AG04450 (cell line): ENCODE measurements at regions not wholly inside any gene's neighbourhood (a gene's known extent, or its start where the extent isn't known, plus 50 kb on each side); places are given as distances from the start of the nearest gene placed in this dataset.

Experiments used
- CTCF ChIA-PET: fragments of 300-600, 350-600 bp; formaldehyde crosslinking; extraction: SDS; loops from one replicate; lab custom pipeline; 2022; ENCODE audit warnings: antibody characterized with exemption, inconsistent platforms; lab: Charles Lee
- POLR2A ChIA-PET: fragments of 350-600 bp; formaldehyde crosslinking; extraction: SDS; loops from one replicate; lab custom pipeline; 2021; ENCODE audit warnings: antibody characterized with exemption, inconsistent platforms; lab: Yijun Ruan, JAX
- DNase-seq: peaks from one replicate; pipeline ENCODE4 v3.0.0-alpha.2; 2011; ENCODE audit warnings: low read depth, low spot score
- H3K27ac ChIP-seq: one replicate; pipeline ENCODE4 v1.5.1; 2012; ENCODE audit warnings: low read depth, low read length, control low read depth
- H3K27me3 ChIP-seq: one replicate; pipeline ENCODE4 v1.6.0; 2012; ENCODE audit warnings: low read length; ENCODE audit not compliant: control insufficient read depth, insufficient read depth
- H3K4me3 ChIP-seq: 2 replicates; pipeline ENCODE4 v1.5.1; 2011; ENCODE audit warnings: mild to moderate bottlenecking, low read depth, low read length, control low read depth
- H3K9me3 ChIP-seq: 2 replicates; pipeline ENCODE4 v1.5.1; 2012; ENCODE audit warnings: low read length; ENCODE audit not compliant: control insufficient read depth, insufficient read depth
- CTCF ChIP-seq: IDR thresholded peaks from 2 replicates; pipeline ENCODE4 v1.5.1; 2011; ENCODE audit warnings: low read depth, low read length, control low read depth, inconsistent platforms

DNA sequence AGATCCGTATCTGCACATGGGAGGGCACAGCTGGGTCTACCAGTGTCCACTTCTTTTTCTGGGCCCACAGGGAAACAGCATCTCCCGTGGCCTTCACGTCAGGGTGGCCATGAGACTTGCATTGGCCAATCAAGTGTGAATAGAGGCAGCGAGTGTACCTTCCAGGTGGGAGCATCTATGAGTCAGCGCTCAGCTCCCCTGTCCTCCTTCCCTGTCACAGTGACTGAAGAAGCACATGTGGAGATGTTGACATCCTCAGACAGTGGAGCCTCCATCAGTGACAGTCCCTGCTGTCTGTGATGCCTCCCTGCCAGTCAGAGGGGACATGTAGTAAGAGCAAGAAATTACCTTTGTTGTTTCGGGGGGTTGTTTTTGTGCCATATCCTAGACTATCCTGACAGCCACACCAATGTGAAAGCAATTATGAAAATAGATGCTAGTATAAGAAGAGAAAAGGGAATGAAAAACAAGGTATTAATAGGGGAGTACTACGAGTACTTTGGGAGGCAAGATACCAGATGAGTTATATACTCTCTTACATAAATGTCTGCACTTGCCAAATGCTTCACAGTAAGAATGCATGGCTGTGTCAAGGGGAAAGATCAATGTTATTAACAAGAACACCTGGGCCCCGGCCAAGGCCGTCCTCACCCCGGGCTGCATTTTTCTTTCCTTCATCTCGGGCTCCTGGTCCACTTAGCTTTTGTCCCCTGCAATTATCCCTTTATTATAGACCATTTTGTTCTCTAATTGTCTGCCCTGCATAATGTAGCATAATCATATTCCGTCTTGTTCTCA is 86.0 kb downstream of the MATN1 start:
- CTCF ChIA-PET = no interaction called here
- DNase-seq = no peak
- Histone ChIP-seq H3K4me3 (no peak overlapping the region), H3K27me3 (peaks cover 4% of the 10 kb centered on the region), H3K9me3 (no peaks in the 10 kb centered on the region), H3K27ac (no peak overlapping the region)
- TF ChIP-seq CTCF = no peak
- POLR2A ChIA-PET = no interaction called here

DNA sequence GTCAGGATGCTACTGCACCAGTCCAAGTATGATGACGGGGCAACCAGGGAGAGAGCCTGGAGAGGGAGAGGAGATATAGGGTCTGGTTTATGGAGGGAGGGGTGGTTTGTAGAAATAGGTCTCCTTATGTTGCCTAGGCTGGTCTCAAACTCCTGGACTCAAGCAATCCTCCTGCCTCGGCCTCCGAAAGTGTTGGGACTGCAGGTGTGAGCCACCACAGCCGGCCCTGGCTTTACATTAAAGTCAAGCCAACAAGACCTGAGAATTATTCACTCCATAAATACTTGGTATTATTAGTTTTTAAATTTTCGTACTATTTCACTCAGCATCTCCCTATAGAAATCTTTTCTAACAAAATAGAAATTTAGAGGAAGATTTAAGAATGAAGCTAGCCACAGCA is 86.8 kb downstream of the MATN1 start:
- Histone ChIP-seq H3K27ac (no peak overlapping the region), H3K4me3 (no peak overlapping the region), H3K9me3 (no peaks in the 10 kb centered on the region), H3K27me3 (peaks cover 4% of the 10 kb centered on the region)
- ChIA-PET CTCF (interaction anchor here (0.5 kb wide), 1 partner anchor 356 kb away, joined by 3 read pairs; no protein-coding TSS in a partner anchor), POLR2A (no interaction called here)
- DNase-seq = no peak
- TF ChIP-seq CTCF = no peak

DNA sequence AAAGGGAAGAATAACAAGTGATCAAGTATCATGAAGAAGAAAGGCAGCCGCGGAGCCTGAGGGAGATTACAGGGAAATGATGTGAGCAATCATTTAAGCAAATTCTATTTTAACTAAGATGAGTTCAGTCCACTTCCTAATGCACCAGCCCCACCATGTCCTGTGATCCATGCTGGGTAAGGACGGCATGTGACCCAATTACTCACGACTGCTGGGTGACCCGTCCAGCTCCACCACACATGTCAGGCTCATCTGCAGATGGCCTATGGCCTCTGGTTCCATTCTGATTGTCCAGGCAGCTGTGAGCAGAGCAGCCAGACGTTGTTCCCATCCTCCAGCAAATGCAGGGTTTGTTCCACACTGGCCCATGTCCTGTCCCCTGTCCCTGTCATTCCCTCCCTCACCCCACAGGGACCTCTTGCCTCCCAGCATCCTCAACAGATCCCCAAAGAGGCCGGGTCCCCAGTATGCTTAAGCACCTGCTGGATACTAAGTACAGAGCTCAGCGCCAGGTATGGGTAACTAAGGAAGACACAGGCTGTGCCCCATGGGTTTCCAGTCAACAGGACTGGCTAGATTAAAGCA is 87.9 kb downstream of the MATN1 start:
- no peak for DNase-seq
- Histone ChIP-seq H3K4me3 (no peak overlapping the region), H3K27ac (no peak overlapping the region), H3K27me3 (no peaks in the 10 kb centered on the region), H3K9me3 (no peaks in the 10 kb centered on the region)
- POLR2A ChIA-PET = no interaction called here
- no peak for TF ChIP-seq CTCF
- CTCF ChIA-PET = no interaction called here

DNA sequence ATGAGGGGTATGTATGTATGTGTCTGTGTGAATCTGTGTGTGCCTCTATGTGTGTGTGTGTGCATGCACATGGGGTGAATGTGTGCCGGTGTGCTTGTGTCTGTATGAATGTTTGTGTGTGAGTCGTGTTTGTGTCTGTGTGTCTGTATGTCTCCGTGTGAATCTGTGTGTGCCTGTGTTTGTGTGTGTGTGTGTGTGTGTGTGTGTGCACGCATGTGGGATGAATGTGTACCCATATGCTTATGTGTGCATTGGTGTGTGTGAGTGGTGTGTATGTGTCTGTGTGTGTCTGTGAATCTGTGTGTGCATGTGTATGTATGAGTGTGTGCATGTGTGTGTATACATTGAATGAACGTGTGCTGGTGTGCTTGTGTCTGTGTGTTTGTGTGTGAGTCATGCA is 88.9 kb downstream of the MATN1 start:
- CTCF ChIA-PET = no interaction called here

More for the DNA sequence above, 88.9 kb downstream of the MATN1 start:
- no peak overlapping the region for H3K4me3 ChIP-seq
- no peak for TF ChIP-seq CTCF
- H3K27ac ChIP-seq = no peak overlapping the region
- no peak for DNase-seq
- H3K27me3 ChIP-seq = peaks cover 2% of the 10 kb centered on the region
- POLR2A ChIA-PET = no interaction called here
- H3K9me3 ChIP-seq = no peaks in the 10 kb centered on the region
